Motor neuron (in vitro differentiated cells): ENCODE measurements at regions not wholly inside any gene's neighbourhood (a gene's known extent, or its start where the extent isn't known, plus 50 kb on each side); places are given as distances from the start of the nearest gene placed in this dataset.
A peak's percentile ranks its signal among the peaks of the same experiment; 100 is the strongest.

Experiments used
- ATAC-seq, 8 experiments: fragments of 200-7000 bp; cut with Tn5 transposase; replicated peaks in 6 of 8; 2 replicates each; pipeline ENCODE4 v1.8.0; 2021; ENCODE audit warnings: mild to moderate bottlenecking in 8 of 8, moderate library complexity in 8 of 8
- H3K27ac ChIP-seq, 2 donors: fragments of 250-450 bp; sonication (Bioruptor Pico); 2 replicates each; pipeline ENCODE4 v1.9.0; 2021; ENCODE audit warnings: antibody characterized with exemption in 2 of 2, mild to moderate bottlenecking in 2 of 2, moderate library complexity in 1 of 2
- H3K4me1 ChIP-seq, 2 donors: fragments of 250-450 bp; sonication (Bioruptor Pico); replicated peaks in 1 of 2; 2 replicates each; pipeline ENCODE4 v1.6.1; 2021; ENCODE audit warnings: antibody characterized with exemption in 2 of 2, mild to moderate bottlenecking in 2 of 2, moderate library complexity in 1 of 2
- H3K4me3 ChIP-seq, 5 donors: fragments of 250-450 bp; sonication (Bioruptor Pico); 2 replicates each; pipeline ENCODE4 v1.9.0; 2021; ENCODE audit warnings: antibody characterized with exemption in 5 of 5, mild to moderate bottlenecking in 5 of 5, moderate library complexity in 4 of 5
- WGBS, 10 experiments: fragments of 450-650 bp; shearing (Covaris generic); methylation state at CpG; one replicate each; pipeline ENCODE4 v1.0.0; 2022; 5-methylcytosine and 5-hydroxymethylcytosine counted together
- in situ Hi-C, 9 experiments: fragments of 400-800 bp; cut with MboI; loops; one replicate each; pipeline ENCODE4 v1.15.0; 2021; ENCODE audit warnings: low sequenced_read_pairs in 9 of 9, low pct_unique_long_range_greater_than_20kb in 2 of 9; ENCODE audit not compliant: unreplicated experiment in 9 of 9

DNA sequence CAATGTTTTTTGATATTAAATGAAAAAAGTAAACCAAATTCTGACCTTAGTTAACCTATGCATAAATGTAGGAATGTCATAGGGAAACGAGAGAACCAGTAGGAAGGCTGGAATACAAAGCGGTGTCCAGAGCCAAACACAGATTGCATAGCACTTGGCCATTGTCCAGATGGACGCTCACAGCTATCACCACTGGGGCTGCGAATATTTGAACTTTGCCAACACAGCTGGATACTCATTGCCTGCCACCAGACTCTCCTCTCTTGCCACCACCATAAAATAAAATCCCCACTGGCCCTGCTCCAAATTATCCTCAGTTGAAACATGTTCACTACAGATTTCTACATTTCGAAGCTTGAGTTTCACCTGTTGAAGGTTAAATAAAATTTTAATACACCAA lies 159.3 kb upstream of the GULP1 start:
- peak in 1 of 8 experiments; percentile 33 for ATAC-seq
- WGBS, 10 experiments: 4 to 100% (median 70%) methylated on average over 1 to 5 of the region's 5 CpGs; no CpG with 5 or more reads in 1 of the 10 experiments
- Histone ChIP-seq H3K4me1 (no peaks in the 10 kb centered on the region), H3K27ac (no peak overlapping the region), H3K4me3 (no peak overlapping the region)
- in situ Hi-C loops: no loop called here

GRCh38 chr2:188134241-188134640 lies 157.4 kb upstream of the GULP1 start:
- ATAC-seq: no peak
- WGBS, 10 experiments: 0 to 100% (median 71%) methylated on average over 1 of the region's 1 CpG; no CpG with 5 or more reads in 3 of the 10 experiments
- Histone ChIP-seq H3K4me3 (no peak overlapping the region), H3K4me1 (no peaks in the 10 kb centered on the region), H3K27ac (no peak overlapping the region)
- in situ Hi-C loops: no loop called here

DNA sequence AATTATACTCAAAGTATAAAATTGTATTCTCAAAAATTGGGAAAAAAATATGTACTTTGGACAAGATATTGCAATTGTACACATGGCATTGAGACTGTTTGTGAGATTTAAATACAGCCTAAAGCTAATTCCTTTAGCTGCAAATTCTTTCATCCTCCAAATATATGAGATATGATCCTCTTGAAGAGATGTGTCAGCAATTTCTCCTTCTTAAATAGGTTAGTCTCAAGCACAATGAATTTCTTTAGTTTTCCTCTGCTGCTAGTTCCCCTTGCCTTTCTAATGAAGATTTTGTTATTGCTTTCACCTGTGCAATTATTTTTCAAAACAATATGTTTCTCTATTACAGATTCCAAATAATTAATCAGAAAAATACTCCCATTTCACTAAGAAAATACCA lies 153.4 kb upstream of the GULP1 start:
- no peak overlapping the region for H3K27ac ChIP-seq

DNA sequence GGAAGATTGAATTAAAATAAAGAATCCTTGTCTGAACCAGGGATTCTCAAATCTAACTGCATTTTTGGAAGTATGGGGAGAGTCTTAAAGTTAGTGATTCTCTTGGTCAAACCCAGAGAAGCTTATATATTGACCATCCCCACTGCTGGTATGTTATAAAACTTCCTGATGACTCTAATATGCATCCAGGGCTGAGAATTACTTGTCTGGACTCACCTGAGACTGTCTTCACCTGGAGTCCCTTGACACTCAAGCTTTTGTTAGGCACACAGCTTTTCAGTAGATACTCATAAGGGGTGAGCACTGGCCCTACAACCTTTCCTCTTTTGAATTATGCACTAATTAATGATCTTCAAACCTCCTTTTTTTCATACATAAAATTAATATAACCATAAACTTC lies 149.6 kb upstream of the GULP1 start:
- in situ Hi-C loops: no loop called here
- no peak overlapping the region for H3K27ac ChIP-seq
- no peak for ATAC-seq
- no peaks in the 10 kb centered on the region for H3K4me1 ChIP-seq
- no peak overlapping the region for H3K4me3 ChIP-seq

More for the DNA sequence above, 153.4 kb upstream of the GULP1 start:
- ATAC-seq: no peak
- Histone ChIP-seq H3K4me3 (no peak overlapping the region), H3K4me1 (no peaks in the 10 kb centered on the region)
- in situ Hi-C loops: no loop called here

DNA sequence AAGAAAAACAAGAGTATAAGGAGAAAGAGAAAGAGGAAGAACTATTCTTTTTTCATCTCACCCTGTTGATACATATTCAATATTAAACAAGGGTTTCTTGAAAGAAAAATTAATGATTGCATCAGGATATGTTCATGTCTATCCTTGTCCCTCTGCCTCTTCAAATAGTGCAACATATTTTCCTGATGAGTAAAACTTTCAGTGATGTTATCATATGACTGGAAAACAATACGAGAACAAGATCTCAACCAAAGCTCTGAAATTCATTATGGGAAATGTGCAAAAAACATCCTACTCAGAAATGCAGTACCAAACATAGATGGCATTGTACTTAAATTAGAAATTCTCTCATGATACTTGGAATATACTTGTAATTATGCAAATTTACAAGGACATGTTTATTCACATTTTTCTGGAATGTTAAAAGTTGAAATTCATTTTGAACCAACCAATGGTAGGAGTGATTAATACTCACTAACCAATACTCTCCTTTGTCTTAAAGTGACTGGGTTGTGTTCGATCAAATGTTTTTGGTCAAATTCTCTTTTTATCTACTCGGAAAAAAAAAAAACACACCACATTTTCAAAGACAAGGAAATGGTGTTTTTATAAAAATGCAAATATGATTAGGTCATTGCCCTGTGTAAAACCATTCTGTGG lies 148.9 kb upstream of the GULP1 start:
- Histone ChIP-seq H3K27ac (no peak overlapping the region), H3K4me3 (no peak overlapping the region), H3K4me1 (no peaks in the 10 kb centered on the region)
- in situ Hi-C loops: no loop called here
- peak in 2 of 8 experiments; percentile 61 to 88 for ATAC-seq
- WGBS, 10 experiments: 5 to 78% (median 58%) methylated on average over 2 to 3 of the region's 3 CpGs

DNA sequence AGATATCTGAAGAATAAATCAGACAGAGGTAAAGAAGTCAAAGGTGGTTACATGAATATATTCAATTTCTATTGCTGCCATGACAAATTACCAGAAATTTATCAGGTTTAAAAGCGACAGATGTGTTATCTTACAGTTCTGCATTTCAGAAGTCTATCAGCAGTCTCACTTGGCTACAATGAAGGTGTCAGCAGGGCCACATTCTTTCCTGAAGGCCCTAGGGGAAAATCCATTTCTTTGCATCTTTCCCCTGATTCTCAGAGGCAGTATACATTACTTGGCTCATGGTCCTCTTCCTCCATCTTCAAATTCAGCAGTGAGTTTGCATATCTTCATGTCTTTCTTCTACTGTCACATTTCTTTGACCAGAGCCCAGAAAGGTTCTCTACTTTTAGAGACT lies 145.8 kb upstream of the GULP1 start:
- in situ Hi-C loops: no loop called here
- Histone ChIP-seq H3K4me3 (no peak overlapping the region), H3K4me1 (no peaks in the 10 kb centered on the region), H3K27ac (no peak overlapping the region)
- WGBS, 10 experiments: 11 to 100% (median 86%) methylated on average over 1 of the region's 1 CpG; no CpG with 5 or more reads in 6 of the 10 experiments
- no peak for ATAC-seq

GRCh38 chr2:188146888-188147287 lies 144.8 kb upstream of the GULP1 start:
- Histone ChIP-seq H3K4me3 (no peak overlapping the region), H3K27ac (no peak overlapping the region), H3K4me1 (no peaks in the 10 kb centered on the region)
- in situ Hi-C loops: no loop called here
- WGBS, 10 experiments: 0 to 75% (median 40%) methylated on average over 1 of the region's 1 CpG; no CpG with 5 or more reads in 2 of the 10 experiments
- no peak for ATAC-seq

DNA sequence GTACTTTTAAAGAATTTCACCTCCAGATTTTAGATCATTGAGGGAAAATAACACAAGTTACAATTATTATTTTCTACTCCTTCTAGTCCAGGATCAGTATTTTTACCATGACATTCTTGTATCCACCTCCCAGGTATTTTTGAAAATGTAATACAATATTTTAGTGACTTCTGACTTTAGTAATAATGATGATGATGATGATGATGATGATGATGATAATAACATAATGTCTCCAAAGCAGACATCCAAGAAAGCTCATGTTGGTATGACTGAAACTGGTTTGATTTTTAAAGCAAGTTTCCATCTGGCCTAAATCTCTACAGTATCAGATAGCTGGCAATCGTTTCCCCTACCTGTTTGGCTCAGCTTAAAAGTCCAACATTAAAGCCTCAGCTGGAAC lies 140.0 kb upstream of the GULP1 start:
- in situ Hi-C loops: no loop called here
- H3K4me3 ChIP-seq: no peak overlapping the region
- no peak for ATAC-seq
- no peak overlapping the region for H3K27ac ChIP-seq
- no peaks in the 10 kb centered on the region for H3K4me1 ChIP-seq
- WGBS, 10 experiments: 0 to 83% (median 43%) methylated on average over 1 of the region's 1 CpG; no CpG with 5 or more reads in 4 of the 10 experiments

DNA sequence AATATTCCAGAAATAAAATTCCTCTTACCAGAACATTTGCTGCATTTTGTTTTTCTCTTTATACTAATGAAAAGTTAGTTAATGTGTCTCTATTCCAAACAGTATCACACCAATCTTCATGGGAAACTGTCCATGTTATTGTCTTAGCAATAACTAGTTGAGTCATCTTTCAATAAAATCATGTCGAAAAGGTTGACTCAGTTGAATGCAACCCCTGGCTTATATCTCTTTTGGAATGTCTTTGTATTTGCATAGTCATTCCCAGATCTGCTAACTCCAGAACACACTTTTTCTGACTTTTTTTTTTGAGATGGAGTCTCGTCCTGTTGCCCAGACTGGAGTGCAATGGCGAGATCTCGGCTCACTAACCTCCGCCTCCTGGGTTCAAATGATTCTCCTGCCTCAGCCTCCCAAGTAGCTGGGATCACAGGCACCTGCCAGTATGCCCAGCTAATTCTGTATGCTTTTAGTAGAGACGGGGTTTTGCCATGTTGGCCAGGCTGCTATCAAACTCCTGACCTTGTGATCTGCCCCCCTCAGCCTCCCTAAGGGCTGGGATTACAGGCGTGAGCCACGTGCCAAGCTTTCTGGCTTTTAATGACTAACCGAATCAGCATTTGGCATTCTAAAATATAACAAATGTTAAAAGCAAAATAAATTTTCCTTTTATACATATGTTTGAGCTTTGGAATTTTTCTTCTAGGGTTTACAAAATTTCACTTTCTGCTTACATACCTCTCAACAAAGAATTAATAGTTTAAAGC lies 133.2 kb upstream of the GULP1 start:
- in situ Hi-C loops: no loop called here
- 29 to 97% (median 80%) methylated on average over 1 to 8 of the region's 9 CpGs for whole genome bisulfite sequencing, 10 experiments
- Histone ChIP-seq H3K27ac (no peak overlapping the region), H3K4me3 (no peak overlapping the region), H3K4me1 (no peaks in the 10 kb centered on the region)
- ATAC-seq: peak in 1 of 8 experiments; percentile 16

GRCh38 chr2:188159484-188159883 lies 132.2 kb upstream of the GULP1 start:
- no peak for ATAC-seq
- in situ Hi-C loops: no loop called here
- 50 to 100% (median 90%) methylated on average over 1 to 2 of the region's 2 CpGs for WGBS, 10 experiments

DNA sequence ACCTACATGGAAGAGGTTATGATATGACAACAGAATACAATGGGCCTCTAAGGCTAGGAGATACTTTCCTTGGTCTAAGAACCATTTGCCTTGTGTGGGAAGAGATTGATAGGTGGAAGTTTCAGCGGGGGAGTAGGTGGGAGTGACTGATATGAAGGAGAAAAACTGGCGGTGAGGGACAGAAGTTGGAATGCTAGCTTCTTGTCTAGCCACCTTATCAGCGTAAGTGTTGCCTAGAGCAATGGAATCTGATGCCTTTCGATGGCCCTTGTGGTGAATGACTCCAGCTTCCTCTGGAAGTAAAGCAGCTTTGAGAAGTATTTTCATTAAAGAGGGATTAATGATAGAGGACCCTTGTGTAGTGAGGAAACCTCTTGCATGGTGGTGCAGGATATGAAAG lies 121.3 kb upstream of the GULP1 start:
- WGBS, 10 experiments: 62 to 100% (median 84%) methylated on average over 2 to 4 of the region's 4 CpGs; no CpG with 5 or more reads in 3 of the 10 experiments
- no peak overlapping the region for H3K27ac ChIP-seq
- no peak overlapping the region for H3K4me3 ChIP-seq
- H3K4me1 ChIP-seq: no peaks in the 10 kb centered on the region
- no peak for ATAC-seq
- in situ Hi-C loops: no loop called here

More at GRCh38 chr2:188159484-188159883, 132.2 kb upstream of the GULP1 start:
- Histone ChIP-seq H3K27ac (no peak overlapping the region), H3K4me3 (no peak overlapping the region), H3K4me1 (no peaks in the 10 kb centered on the region)

DNA sequence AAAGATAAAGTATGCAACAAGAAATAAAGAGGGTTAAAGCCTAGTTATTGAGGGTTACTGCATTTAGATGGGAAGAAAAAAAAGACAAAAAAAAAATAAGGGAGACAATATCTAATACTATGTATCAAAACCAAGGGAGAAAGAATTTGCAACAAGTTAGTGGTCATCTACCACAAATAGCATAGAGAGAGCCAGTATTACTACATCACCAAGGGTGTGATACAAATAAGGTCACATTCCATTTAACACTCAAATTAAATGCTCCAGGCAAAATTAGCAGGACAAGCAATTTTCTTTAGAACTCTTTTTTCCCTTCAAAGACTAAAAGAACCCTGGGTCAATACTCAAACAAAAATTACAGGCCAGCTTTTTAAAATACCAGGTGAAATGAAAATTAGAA lies 115.1 kb upstream of the GULP1 start:
- Histone ChIP-seq H3K4me1 (no peaks in the 10 kb centered on the region), H3K27ac (no peak overlapping the region), H3K4me3 (no peak overlapping the region)
- peak in 2 of 8 experiments; percentile 41 to 50 for ATAC-seq
- in situ Hi-C loops: no loop called here

DNA sequence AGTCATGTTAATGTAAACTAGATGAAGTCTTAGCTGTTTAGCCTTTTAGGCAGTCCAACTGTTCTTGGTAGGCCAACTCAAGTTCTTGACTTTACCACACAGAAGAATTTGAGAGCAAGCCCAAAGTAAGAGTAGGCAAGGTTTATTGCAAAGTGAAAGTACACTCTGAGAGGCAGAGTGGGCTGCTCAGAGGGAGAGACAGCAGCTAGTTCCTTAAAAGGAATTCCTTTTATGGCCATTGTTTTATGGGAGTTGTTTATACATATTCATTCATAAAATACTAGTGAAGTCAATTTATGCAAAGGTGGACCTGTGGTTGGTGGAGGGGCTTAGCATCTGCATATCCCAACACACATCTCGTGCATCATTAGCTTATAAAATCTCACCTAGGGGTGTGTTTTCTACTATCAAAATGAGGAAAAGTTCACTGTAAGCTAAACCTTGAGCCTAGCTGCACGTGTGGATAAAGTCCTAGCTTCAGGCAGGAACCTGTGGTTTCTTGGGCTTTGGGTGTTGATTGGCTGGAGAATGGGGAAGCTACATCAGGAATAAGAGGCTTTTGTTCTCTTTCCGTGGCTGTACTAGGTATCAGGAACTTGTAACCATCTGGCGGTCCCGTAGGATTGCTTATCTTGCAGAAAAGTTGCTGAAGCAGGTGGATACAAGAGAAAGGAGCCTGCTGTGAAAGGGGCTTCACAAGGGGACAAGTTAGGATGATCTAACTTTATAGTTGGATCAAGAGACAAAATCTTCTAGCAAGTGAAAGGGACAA lies 110.4 kb upstream of the GULP1 start:
- in situ Hi-C loops: no loop called here
- Histone ChIP-seq H3K4me3 (no peak overlapping the region), H3K27ac (no peak overlapping the region), H3K4me1 (no peaks in the 10 kb centered on the region)
- 31 to 55% (median 42%) methylated on average over 1 to 5 of the region's 5 CpGs; no CpG with 5 or more reads in 3 of the 10 experiments for WGBS, 10 experiments
- peak in 3 of 8 experiments; percentile 62 to 98 (median 90) for ATAC-seq
